HG02973 (cell line): ENCODE measurements at regions not wholly inside any gene's neighbourhood (a gene's known extent, or its start where the extent isn't known, plus 50 kb on each side); places are given as distances from the start of the nearest gene placed in this dataset.

Source experiments
- ATAC-seq: cut with Tn5 transposase; IDR thresholded peaks from one replicate; pipeline ENCODE4 v1.9.1; 2021; ENCODE audit warnings: moderate library complexity; ENCODE audit not compliant: unreplicated experiment

- ATAC-seq, result no peak
Observed at GRCh38 chr3:135905058-135905724, 60.3 kb upstream of the PPP2R3A start.

- ATAC-seq, result no peak
Observed at GRCh38 chr3:135907422-135908165, 57.9 kb upstream of the PPP2R3A start.

- no peak for ATAC-seq
Observed at GRCh38 chr3:135908225-135908624, 57.3 kb upstream of the PPP2R3A start.

- no peak for ATAC-seq
Observed at GRCh38 chr3:135908737-135909136, 56.8 kb upstream of the PPP2R3A start.

- no peak for ATAC-seq
Observed at GRCh38 chr3:135911110-135911509, 54.4 kb upstream of the PPP2R3A start.

GRCh38 chr3:135915206-135915605 is 50.3 kb upstream of the PPP2R3A start:
- ATAC-seq, result no peak
